A673 (cell line): ENCODE measurements at regions not wholly inside any gene's neighbourhood (a gene's known extent, or its start where the extent isn't known, plus 50 kb on each side); places are given as distances from the start of the nearest gene placed in this dataset.

Experiments
- BruUV-seq: library from RNA; stranded (reverse); fragments of 400-500 nt; replicated peaks from 2 replicates; lab custom pipeline; 2021; lab: Mats Ljungman, UMichigan
- CTCF ChIA-PET: fragments of 300-600 bp; sonication (Branson Sonifier 250); formaldehyde crosslinking; loops from one replicate; lab custom pipeline; 2022; ENCODE audit warnings: antibody characterized with exemption; lab: Charles Lee
- POLR2A ChIA-PET: fragments of 300-600 bp; sonication (Branson Sonifier 250); formaldehyde crosslinking; loops from one replicate; lab custom pipeline; 2022; ENCODE audit warnings: antibody characterized with exemption; ENCODE audit not compliant: low non-redundant PET; lab: Charles Lee
- DNase-seq: peaks from one replicate; pipeline ENCODE4 v3.0.0-alpha.2; 2015; ENCODE audit warnings: low spot score
- H3K27ac ChIP-seq: fragments of 200-600 bp; sonication (generic); 2 replicates; pipeline ENCODE4 v1.5.1; 2016; ENCODE audit warnings: mixed run types, low read depth, mild to moderate bottlenecking, mixed read lengths, antibody characterized with exemption, low read length; ENCODE audit not compliant: poor library complexity, severe bottlenecking
- H3K27me3 ChIP-seq: fragments of 200-600 bp; sonication (generic); replicated peaks from 2 replicates; pipeline ENCODE4 v1.6.1; 2017; ENCODE audit warnings: mixed run types, low read depth, mild to moderate bottlenecking, mixed read lengths, antibody characterized with exemption, low read length; ENCODE audit not compliant: insufficient read depth, poor library complexity
- H3K36me3 ChIP-seq: fragments of 200-600 bp; sonication (generic); 2 replicates; pipeline ENCODE4 v1.6.1; 2016; ENCODE audit warnings: mixed run types, mild to moderate bottlenecking, mixed read lengths, antibody characterized with exemption, low read length; ENCODE audit not compliant: insufficient read depth, poor library complexity, severe bottlenecking
- H3K4me1 ChIP-seq: fragments of 200-600 bp; sonication (generic); 2 replicates; pipeline ENCODE4 v1.6.1; 2017; ENCODE audit warnings: mixed run types, mild to moderate bottlenecking, mixed read lengths, antibody characterized with exemption, low read length; ENCODE audit not compliant: insufficient read depth, poor library complexity, severe bottlenecking
- H3K4me3 ChIP-seq: fragments of 200-600 bp; sonication (generic); 2 replicates; pipeline ENCODE4 v1.5.1; 2016; ENCODE audit warnings: low read depth, mixed run types, mild to moderate bottlenecking, mixed read lengths, low read length; ENCODE audit not compliant: poor library complexity, severe bottlenecking
- H3K9me3 ChIP-seq: fragments of 200-600 bp; sonication (generic); 2 replicates; pipeline ENCODE4 v1.6.1; 2016; ENCODE audit warnings: mixed run types, low read depth, mild to moderate bottlenecking, mixed read lengths, antibody characterized with exemption, low read length; ENCODE audit not compliant: poor library complexity, severe bottlenecking
- EZH2 ChIP-seq: fragments of 200-600 bp; sonication (generic); IDR thresholded peaks from 2 replicates; pipeline ENCODE4 v1.6.1; 2017; ENCODE audit warnings: borderline replicate concordance, low read depth, mild to moderate bottlenecking, mixed read lengths, antibody characterized with exemption, low read length; ENCODE audit not compliant: poor library complexity, severe bottlenecking
- intact Hi-C: fragments of 100-400 bp; cut with micrococcal nuclease; formaldehyde crosslinking; loops from one replicate; pipeline ENCODE4 v1.10.0; 2022; ENCODE audit not compliant: unreplicated experiment
- TF ChIP-seq, protein P1 (sequence below): fragments of 300-800, 200-600 bp; sonication (generic); conservative IDR thresholded peaks from 2 replicates; pipeline ENCODE4 v1.5.1; 2017; ENCODE audit warnings: low read depth, mild to moderate bottlenecking, antibody characterized with exemption, low read length, moderate library complexity, mixed read lengths

DNA sequence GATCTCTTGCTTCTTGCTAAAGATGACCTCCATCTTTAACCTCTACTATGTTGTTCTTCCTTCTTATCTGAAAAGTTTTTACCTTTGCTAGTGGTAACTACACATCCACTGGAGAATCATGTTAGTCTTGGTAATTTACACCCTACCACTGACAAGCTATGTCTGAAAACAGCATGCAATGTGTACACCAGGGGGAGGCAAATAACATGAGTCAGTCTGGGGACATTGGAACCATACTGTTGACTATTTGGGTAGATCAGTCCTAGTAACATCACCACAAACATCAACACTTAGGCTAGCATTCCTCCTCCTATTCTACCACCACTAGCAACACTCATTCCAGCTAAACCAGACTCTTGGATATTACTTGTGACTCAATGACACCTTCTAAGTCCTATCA is 549.0 kb downstream of the KCNT2 start:
- ChIA-PET POLR2A (no interaction called here), CTCF (no interaction called here)
- Histone ChIP-seq H3K36me3 (no peaks in the 10 kb centered on the region), H3K27me3 (peaks cover 51% of the 10 kb centered on the region), H3K9me3 (no peaks in the 10 kb centered on the region), H3K27ac (no peak overlapping the region), H3K4me3 (no peak overlapping the region), H3K4me1 (no peaks in the 10 kb centered on the region)
- TF ChIP-seq EZH2 = no peak
- TF ChIP-seq, protein P1, sequence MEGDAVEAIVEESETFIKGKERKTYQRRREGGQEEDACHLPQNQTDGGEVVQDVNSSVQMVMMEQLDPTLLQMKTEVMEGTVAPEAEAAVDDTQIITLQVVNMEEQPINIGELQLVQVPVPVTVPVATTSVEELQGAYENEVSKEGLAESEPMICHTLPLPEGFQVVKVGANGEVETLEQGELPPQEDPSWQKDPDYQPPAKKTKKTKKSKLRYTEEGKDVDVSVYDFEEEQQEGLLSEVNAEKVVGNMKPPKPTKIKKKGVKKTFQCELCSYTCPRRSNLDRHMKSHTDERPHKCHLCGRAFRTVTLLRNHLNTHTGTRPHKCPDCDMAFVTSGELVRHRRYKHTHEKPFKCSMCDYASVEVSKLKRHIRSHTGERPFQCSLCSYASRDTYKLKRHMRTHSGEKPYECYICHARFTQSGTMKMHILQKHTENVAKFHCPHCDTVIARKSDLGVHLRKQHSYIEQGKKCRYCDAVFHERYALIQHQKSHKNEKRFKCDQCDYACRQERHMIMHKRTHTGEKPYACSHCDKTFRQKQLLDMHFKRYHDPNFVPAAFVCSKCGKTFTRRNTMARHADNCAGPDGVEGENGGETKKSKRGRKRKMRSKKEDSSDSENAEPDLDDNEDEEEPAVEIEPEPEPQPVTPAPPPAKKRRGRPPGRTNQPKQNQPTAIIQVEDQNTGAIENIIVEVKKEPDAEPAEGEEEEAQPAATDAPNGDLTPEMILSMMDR = no peak
- no TSS peak for BruUV-seq
- DNase-seq = no peak
- intact Hi-C loops = no loop called here

DNA sequence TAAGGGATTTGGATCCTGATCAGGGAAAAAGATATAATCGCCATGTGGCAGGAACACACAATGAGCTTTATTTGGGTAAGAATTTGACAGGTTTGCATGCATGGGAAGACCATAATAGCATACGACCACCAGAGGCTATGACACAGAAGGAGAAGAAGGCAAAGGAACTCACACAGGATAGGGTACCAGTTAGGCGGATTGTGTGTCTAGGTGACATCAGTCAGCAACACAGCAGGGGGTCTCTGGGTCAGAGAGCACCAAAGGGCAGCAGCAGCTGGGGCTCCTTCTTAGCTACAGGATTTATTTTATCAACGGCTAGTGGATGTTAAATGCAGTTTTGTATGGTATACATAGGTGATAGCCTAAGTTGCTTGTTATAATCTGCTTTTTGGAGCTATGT is 551.3 kb downstream of the KCNT2 start:
- no peak for TF ChIP-seq EZH2
- TF ChIP-seq, protein P1 = no peak
- H3K4me1 ChIP-seq = no peaks in the 10 kb centered on the region
- no peak overlapping the region for H3K4me3 ChIP-seq
- peaks cover 68% of the 10 kb centered on the region for H3K27me3 ChIP-seq
- no peak overlapping the region for H3K27ac ChIP-seq
- BruUV-seq = no TSS peak
- ChIA-PET POLR2A (no interaction called here), CTCF (no interaction called here)
- H3K9me3 ChIP-seq = no peaks in the 10 kb centered on the region
- intact Hi-C loops = no loop called here
- no peaks in the 10 kb centered on the region for H3K36me3 ChIP-seq
- no peak for DNase-seq

DNA sequence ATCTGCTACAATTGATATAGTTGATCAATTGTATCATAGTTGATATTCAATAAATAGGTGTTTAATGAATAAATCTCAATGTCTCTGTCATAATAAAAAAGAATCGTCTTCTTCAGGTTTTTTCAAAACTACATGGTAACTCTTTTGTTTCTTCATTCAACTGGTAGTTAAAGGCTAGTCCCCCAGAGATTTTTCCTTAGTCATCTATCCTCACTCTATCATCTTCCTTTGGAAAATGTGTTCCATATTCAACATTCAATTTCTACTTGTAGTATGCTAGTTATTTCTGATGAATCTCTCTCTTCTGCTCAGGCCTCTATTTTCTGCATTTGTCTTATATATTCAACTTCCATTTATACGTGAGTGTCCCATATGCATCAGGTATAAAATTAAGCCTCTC is 558.8 kb downstream of the KCNT2 start:
- Histone ChIP-seq H3K27me3 (peaks cover 81% of the 10 kb centered on the region), H3K4me1 (no peaks in the 10 kb centered on the region), H3K9me3 (no peaks in the 10 kb centered on the region), H3K27ac (no peak overlapping the region), H3K4me3 (no peak overlapping the region), H3K36me3 (no peaks in the 10 kb centered on the region)
- intact Hi-C loops = no loop called here
- CTCF ChIA-PET = no interaction called here
- TF ChIP-seq, protein P1 = no peak
- no peak for TF ChIP-seq EZH2
- no peak for DNase-seq
- no TSS peak for BruUV-seq
- POLR2A ChIA-PET = no interaction called here
